Muscle of leg (tissue), 3 donors: ENCODE measurements at regions not wholly inside any gene's neighbourhood (a gene's known extent, or its start where the extent isn't known, plus 50 kb on each side); places are given as distances from the start of the nearest gene placed in this dataset.
A peak's percentile ranks its signal among the peaks of the same experiment; 100 is the strongest.
"Not testable (repeated sequence)": the region's sequence is repeated elsewhere in the genome, so short reads cannot be mapped to it uniquely, and the experiment has no call there.

ENCODE experiments used
- DNase-seq: peaks from one replicate; pipeline ENCODE4 v3.0.0; 2013
- H3K27ac ChIP-seq: one replicate; pipeline ENCODE4 v1.5.1; 2013; ENCODE audit warnings: mild to moderate bottlenecking, low read length, control low read depth
- H3K27me3 ChIP-seq: one replicate; pipeline ENCODE4 v1.6.1; 2013; ENCODE audit warnings: low read length; ENCODE audit not compliant: control insufficient read depth, insufficient read depth
- H3K36me3 ChIP-seq: one replicate; pipeline ENCODE4 v1.6.1; 2013; ENCODE audit warnings: low read length; ENCODE audit not compliant: control insufficient read depth, insufficient read depth
- H3K4me1 ChIP-seq: one replicate; pipeline ENCODE4 v1.6.1; 2013; ENCODE audit warnings: low read length; ENCODE audit not compliant: control insufficient read depth, insufficient read depth
- H3K4me3 ChIP-seq: one replicate; pipeline ENCODE4 v1.5.1; 2013; ENCODE audit warnings: low read length, control low read depth
- H3K9me3 ChIP-seq: replicated peaks from 2 replicates; pipeline ENCODE4 v1.6.1; 2013; ENCODE audit warnings: low read depth, low read length; ENCODE audit not compliant: control insufficient read depth
- WGBS: methylation state at CpG from one replicate; pipeline ENCODE4 v1.1.5; 2013; ENCODE audit warnings: missing lambda C conversion rate; ENCODE audit not compliant: insufficient coverage; 5-methylcytosine and 5-hydroxymethylcytosine counted together

DNA sequence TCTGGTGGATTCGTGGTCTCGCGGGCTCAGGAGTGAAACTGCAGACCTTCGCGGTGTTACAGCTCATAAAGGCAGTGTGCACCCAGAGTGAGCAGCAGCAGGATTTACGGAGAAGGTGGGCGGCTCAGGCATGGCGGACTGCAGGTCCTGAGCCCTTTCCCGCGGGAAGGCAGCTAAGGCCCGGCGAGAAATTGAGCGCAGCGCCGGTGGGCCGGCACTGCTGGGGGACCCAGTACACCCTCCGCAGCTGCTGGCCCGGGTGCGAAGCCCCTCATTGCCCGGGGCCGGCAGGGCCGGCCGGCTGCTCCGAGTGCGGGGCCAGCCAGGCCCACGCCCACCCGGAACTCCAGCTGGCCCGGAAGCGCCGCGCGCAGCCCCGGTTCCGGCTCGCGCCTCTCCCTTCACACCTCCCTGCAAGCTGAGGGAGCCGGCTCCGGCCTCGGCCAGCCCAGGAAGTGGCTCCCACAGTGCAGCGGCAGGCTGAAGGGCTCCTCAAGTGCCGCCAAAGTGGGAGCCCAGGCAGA lies 1456.2 kb upstream of the GBE1 start:
- not testable (repeated sequence) for H3K36me3 ChIP-seq, H3K4me1 ChIP-seq
- 96% methylated on average over 39 of the region's 41 CpGs for WGBS

GRCh38 chr3:83216919-83217594 lies 1455.6 kb upstream of the GBE1 start:
- no peaks in the 10 kb centered on the region for H3K27me3 ChIP-seq
- WGBS, result 94% methylated on average over 23 of the region's 24 CpGs
- no peaks in the 10 kb centered on the region for H3K4me1 ChIP-seq
- H3K4me3 ChIP-seq, result no peak overlapping the region
- no peak for DNase-seq
- H3K9me3 ChIP-seq, result no peaks in the 10 kb centered on the region
- no peaks in the 10 kb centered on the region for H3K36me3 ChIP-seq
- H3K27ac ChIP-seq, result no peak overlapping the region

More for the DNA sequence above, 1456.2 kb upstream of the GBE1 start:
- H3K27ac ChIP-seq, H3K9me3 ChIP-seq, H3K4me3 ChIP-seq, DNase-seq, H3K27me3 ChIP-seq: not testable (repeated sequence)

DNA sequence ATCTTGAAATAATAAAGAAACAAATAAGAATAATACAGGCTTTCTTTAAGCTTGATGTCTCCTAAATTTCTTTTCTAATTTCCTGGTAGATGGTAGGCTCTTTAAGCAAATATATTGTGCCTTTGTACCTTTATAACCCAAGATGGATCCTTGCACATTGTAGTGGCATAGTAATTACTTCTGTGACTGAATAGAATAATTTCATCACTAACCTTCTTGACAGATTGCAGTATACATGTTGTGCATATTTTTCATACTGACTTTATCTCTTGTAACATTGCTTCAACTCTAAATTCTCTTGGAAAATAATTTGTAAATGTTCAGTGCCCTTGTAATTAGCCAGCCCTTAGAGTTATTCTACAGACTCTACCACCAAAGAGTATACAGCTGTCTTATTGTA lies 1433.8 kb upstream of the GBE1 start:
- DNase-seq, result no peak
- Histone ChIP-seq H3K36me3 (no peaks in the 10 kb centered on the region), H3K4me3 (no peak overlapping the region), H3K27me3 (no peaks in the 10 kb centered on the region), H3K4me1 (no peaks in the 10 kb centered on the region), H3K27ac (no peak overlapping the region), H3K9me3 (no peaks in the 10 kb centered on the region)

GRCh38 chr3:83193526-83193925 lies 1432.1 kb upstream of the GBE1 start:
- Histone ChIP-seq H3K9me3 (no peaks in the 10 kb centered on the region), H3K27me3 (no peaks in the 10 kb centered on the region), H3K4me1 (no peaks in the 10 kb centered on the region), H3K36me3 (no peaks in the 10 kb centered on the region), H3K4me3 (no peak overlapping the region), H3K27ac (no peak overlapping the region)
- no CpG with 5 or more reads among the region's 1 CpG for WGBS
- DNase-seq, result no peak

GRCh38 chr3:83189634-83190033 lies 1428.2 kb upstream of the GBE1 start:
- Histone ChIP-seq H3K9me3 (no peaks in the 10 kb centered on the region), H3K27ac (no peak overlapping the region), H3K4me3 (no peak overlapping the region), H3K4me1 (no peaks in the 10 kb centered on the region), H3K27me3 (no peaks in the 10 kb centered on the region), H3K36me3 (no peaks in the 10 kb centered on the region)
- DNase-seq, result no peak

- Histone ChIP-seq H3K27me3 (no peaks in the 10 kb centered on the region), H3K4me3 (no peak overlapping the region), H3K36me3 (no peaks in the 10 kb centered on the region), H3K4me1 (no peaks in the 10 kb centered on the region), H3K9me3 (no peaks in the 10 kb centered on the region), H3K27ac (no peak overlapping the region)
- no peak for DNase-seq
- no CpG with 5 or more reads among the region's 1 CpG for WGBS
These were observed 1408.0 kb upstream of the GBE1 start for GRCh38 chr3:83169473-83169872.

- Histone ChIP-seq H3K4me3 (no peak overlapping the region), H3K4me1 (no peaks in the 10 kb centered on the region), H3K36me3 (no peaks in the 10 kb centered on the region), H3K9me3 (no peaks in the 10 kb centered on the region), H3K27me3 (no peaks in the 10 kb centered on the region), H3K27ac (no peak overlapping the region)
- no CpG with 5 or more reads among the region's 2 CpGs for WGBS
- DNase-seq, result peak; percentile 3
These were observed 1389.5 kb upstream of the GBE1 start for GRCh38 chr3:83150896-83151295.

GRCh38 chr3:83140983-83141382 lies 1379.5 kb upstream of the GBE1 start:
- Histone ChIP-seq H3K27ac (no peak overlapping the region), H3K36me3 (no peaks in the 10 kb centered on the region), H3K9me3 (no peaks in the 10 kb centered on the region), H3K4me3 (no peak overlapping the region), H3K4me1 (no peaks in the 10 kb centered on the region), H3K27me3 (no peaks in the 10 kb centered on the region)
- DNase-seq, result no peak
- WGBS, result no CpG with 5 or more reads among the region's 2 CpGs

DNA sequence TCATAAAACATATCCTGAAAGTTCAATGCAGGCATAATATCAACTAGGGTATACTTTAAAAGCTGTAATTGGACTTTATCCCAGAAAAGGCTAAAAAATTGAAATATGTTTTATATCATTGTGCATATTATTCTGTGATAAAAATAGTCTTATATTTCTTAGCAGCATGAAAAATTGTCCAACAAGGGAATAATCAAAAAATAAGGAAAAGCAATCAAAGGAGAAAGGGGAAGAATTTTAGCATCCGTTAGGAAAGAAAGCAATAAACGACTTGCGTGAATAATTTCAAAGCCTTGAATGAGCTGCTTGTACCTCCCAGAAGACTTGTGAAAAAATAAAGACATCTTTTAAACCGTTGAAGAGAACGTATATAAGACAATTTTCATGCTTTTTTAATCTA lies 1369.8 kb upstream of the GBE1 start:
- Histone ChIP-seq H3K27me3 (no peaks in the 10 kb centered on the region), H3K36me3 (no peaks in the 10 kb centered on the region), H3K27ac (no peak overlapping the region), H3K9me3 (no peaks in the 10 kb centered on the region), H3K4me1 (no peaks in the 10 kb centered on the region), H3K4me3 (no peak overlapping the region)
- peak; percentile 59 for DNase-seq
- no CpG with 5 or more reads among the region's 5 CpGs for WGBS

- Histone ChIP-seq H3K27me3 (no peaks in the 10 kb centered on the region), H3K9me3 (no peaks in the 10 kb centered on the region), H3K4me3 (no peak overlapping the region), H3K36me3 (no peaks in the 10 kb centered on the region), H3K27ac (no peak overlapping the region), H3K4me1 (no peaks in the 10 kb centered on the region)
- no CpG with 5 or more reads among the region's 2 CpGs for WGBS
- no peak for DNase-seq
These were observed 1361.4 kb upstream of the GBE1 start for GRCh38 chr3:83122774-83123350.

GRCh38 chr3:83093222-83093572 lies 1331.8 kb upstream of the GBE1 start:
- no peak overlapping the region for H3K4me3 ChIP-seq
- no peaks in the 10 kb centered on the region for H3K36me3 ChIP-seq
- H3K9me3 ChIP-seq, result no peaks in the 10 kb centered on the region
- no CpG with 5 or more reads among the region's 4 CpGs for WGBS
- no peaks in the 10 kb centered on the region for H3K4me1 ChIP-seq
- no peak for DNase-seq
- no peaks in the 10 kb centered on the region for H3K27me3 ChIP-seq
- H3K27ac ChIP-seq, result no peak overlapping the region
